GM12878 (cell line): ENCODE measurements at regions not wholly inside any gene's neighbourhood (a gene's known extent, or its start where the extent isn't known, plus 50 kb on each side); places are given as distances from the start of the nearest gene placed in this dataset.

Source experiments
- ATAC-seq: fragments of 200-7000 bp; cut with Tn5 transposase; 3 replicates; pipeline ENCODE4 v1.9.1; 2020; ENCODE audit warnings: mild to moderate bottlenecking, moderate library complexity
- BruUV-seq: library from RNA; stranded (reverse); fragments of 400-500 nt; replicated peaks from 2 replicates; lab custom pipeline; 2021; lab: Mats Ljungman, UMichigan
- CTCF ChIA-PET: fragments of 300-600 bp; sonication (Branson Sonifier 250); formaldehyde crosslinking; extraction: SDS; loops from one replicate; lab custom pipeline; 2021; ENCODE audit warnings: inconsistent platforms; lab: Yijun Ruan, JAX
- POLR2A ChIA-PET: fragments of 350-600 bp; formaldehyde crosslinking; extraction: SDS; loops from one replicate; lab custom pipeline; 2021; ENCODE audit warnings: inconsistent platforms; lab: Charles Lee
- RAD21 ChIA-PET: fragments of 300-600 bp; sonication (Branson Sonifier 250); formaldehyde crosslinking; loops from one replicate; lab custom pipeline; 2023; ENCODE audit warnings: antibody characterized with exemption; ENCODE audit not compliant: unreplicated experiment; lab: Charles Lee
- SMC1A ChIA-PET: fragments of 300-600 bp; sonication (Branson Sonifier 250); formaldehyde crosslinking; loops from one replicate; lab custom pipeline; 2023; ENCODE audit not compliant: unreplicated experiment, uncharacterized antibody; lab: Charles Lee
- DNase-seq: peaks from one replicate; pipeline ENCODE4 v3.0.0-alpha.2; 2011; ENCODE audit warnings: low read depth, low spot score
- FAIRE-seq: peaks from 3 replicates; lab custom pipeline; 2011; peaks lifted over from hg19 to GRCh38; lab: Jason Lieb, UNC
- H2AFZ ChIP-seq: 2 replicates; pipeline ENCODE4 v1.6.0; 2011; ENCODE audit warnings: low read depth, low read length, control low read depth; ENCODE audit not compliant: control insufficient read depth
- H3K27ac ChIP-seq: 2 replicates; pipeline ENCODE4 v1.5.1; 2011; ENCODE audit warnings: control low read depth; ENCODE audit not compliant: control insufficient read depth, insufficient read depth
- H3K27me3 ChIP-seq, 2 experiments: replicated peaks in 1 of 2; 2 replicates each; pipeline versions ENCODE4 v1.6.0 to v1.6.1; 2011; ENCODE audit warnings: low read length in 1 of 2; ENCODE audit not compliant: control insufficient read depth in 2 of 2, insufficient read depth in 2 of 2
- H3K36me3 ChIP-seq, 2 experiments: 2 replicates each; pipeline ENCODE4 v1.5.1; 2011; ENCODE audit warnings: low read length in 1 of 2; ENCODE audit not compliant: control insufficient read depth in 2 of 2, insufficient read depth in 2 of 2
- H3K4me1 ChIP-seq: 2 replicates; pipeline ENCODE4 v1.6.1; 2011; ENCODE audit warnings: mild to moderate bottlenecking, low read length, moderate library complexity, mixed read lengths; ENCODE audit not compliant: control insufficient read depth, insufficient read depth
- H3K4me2 ChIP-seq: 2 replicates; pipeline ENCODE4 v1.6.0; 2011; ENCODE audit warnings: control low read depth; ENCODE audit not compliant: control insufficient read depth, insufficient read depth
- H3K4me3 ChIP-seq: fragments of 200-600 bp; sonication (generic); 2 replicates; pipeline ENCODE4 v1.5.1; 2016
- H3K79me2 ChIP-seq: 2 replicates; pipeline ENCODE4 v1.6.0; 2011; ENCODE audit warnings: low read length; ENCODE audit not compliant: control insufficient read depth, insufficient read depth
- H3K9ac ChIP-seq: 2 replicates; pipeline ENCODE4 v1.8.0; 2011; ENCODE audit warnings: low read length, control low read depth, mixed read lengths; ENCODE audit not compliant: control insufficient read depth, insufficient read depth
- H3K9me3 ChIP-seq: replicated peaks from 3 replicates; pipeline ENCODE4 v1.5.1; 2011; ENCODE audit warnings: mild to moderate bottlenecking, low read length; ENCODE audit not compliant: control insufficient read depth, insufficient read depth
- H4K20me1 ChIP-seq: 2 replicates; pipeline ENCODE4 v1.6.0; 2011; ENCODE audit not compliant: control insufficient read depth, insufficient read depth
- MEF2A ChIP-seq: IDR thresholded peaks from 2 replicates; pipeline ENCODE4 v1.6.1; 2011; ENCODE audit warnings: low read depth, mild to moderate bottlenecking, low read length, moderate library complexity; ENCODE audit not compliant: insufficient read depth
- RBBP5 ChIP-seq: fragments of 200-600 bp; sonication (generic); conservative IDR thresholded peaks from 2 replicates; pipeline ENCODE4 v1.6.1; 2016
- SIX5 ChIP-seq: IDR thresholded peaks from 2 replicates; pipeline ENCODE4 v1.6.1; 2011; ENCODE audit warnings: mild to moderate bottlenecking, low read depth, low read length, moderate library complexity; ENCODE audit not compliant: severe bottlenecking
- WGBS: methylation state at CpG from one replicate; pipeline ENCODE4 v1.1.6; 2016; ENCODE audit warnings: low lambda C conversion rate; ENCODE audit not compliant: insufficient replicate concordance, insufficient coverage; ENCODE audit errors: missing lambda C conversion rate; 5-methylcytosine and 5-hydroxymethylcytosine counted together
- in situ Hi-C: fragments of 300-500 bp; cut with MboI; formaldehyde crosslinking; loops from 9 replicates; pipeline ENCODE4 v1.14.3; 2018; ENCODE audit warnings: mixed read lengths
- intact Hi-C: fragments of 100-400 bp; cut with micrococcal nuclease; formaldehyde crosslinking; loops from one replicate; pipeline ENCODE4 v1.14.2; 2022; ENCODE audit not compliant: unreplicated experiment
- TF ChIP-seq, protein P1 (sequence below): fragments of 150-350 bp; IDR thresholded peaks from 2 replicates; pipeline ENCODE4 v1.6.1; 2014; ENCODE audit warnings: mild to moderate bottlenecking, low read depth, low read length
- TF ChIP-seq, protein P2 (sequence below): fragments of 450-650 bp; IDR thresholded peaks from 2 replicates; pipeline ENCODE4 v1.6.1; 2018; ENCODE audit warnings: borderline replicate concordance, mild to moderate bottlenecking; ENCODE audit not compliant: partially characterized antibody

DNA sequence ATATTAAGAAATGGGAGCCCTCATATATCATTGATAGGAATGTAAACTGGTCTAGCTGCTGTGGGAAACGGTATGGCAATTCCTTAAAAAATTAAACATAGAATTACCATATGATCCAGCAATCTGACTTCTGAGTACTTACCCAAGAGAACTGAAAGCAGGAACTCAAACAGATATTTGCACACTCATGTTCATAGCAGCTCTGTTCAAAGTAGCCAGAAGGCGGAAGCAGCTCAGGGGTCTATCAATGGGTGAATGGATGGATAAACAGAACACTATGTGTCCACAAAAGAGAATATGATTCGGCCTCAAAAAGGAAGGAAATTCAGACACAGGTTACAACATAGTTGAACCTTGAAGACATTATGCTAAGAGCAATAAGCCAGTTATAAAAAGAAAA lies 135.7 kb upstream of the NDUFV2 start:
- Histone ChIP-seq H3K4me3 (no peak overlapping the region), H2AFZ (no peak overlapping the region), H3K9me3 (no peaks in the 10 kb centered on the region; the same call in 2 of the 3 replicates), H3K4me1 (no peaks in the 10 kb centered on the region; the same call in 1 of the 2 replicates)
- CTCF ChIA-PET: no interaction called here
- in situ Hi-C loops: loop anchor here (25.0 kb wide), 1 partner anchor 130 kb away; no protein-coding TSS in a partner anchor
- SMC1A ChIA-PET: interaction anchor here (1.3 kb wide), 1 partner anchor 10 kb away, joined by 3 read pairs; no protein-coding TSS in a partner anchor
- no peak for ATAC-seq
- POLR2A ChIA-PET: no interaction called here
- WGBS: 28% methylated on average over 3 of the region's 3 CpGs
- no peak for TF ChIP-seq RBBP5
- TF ChIP-seq, protein P1, sequence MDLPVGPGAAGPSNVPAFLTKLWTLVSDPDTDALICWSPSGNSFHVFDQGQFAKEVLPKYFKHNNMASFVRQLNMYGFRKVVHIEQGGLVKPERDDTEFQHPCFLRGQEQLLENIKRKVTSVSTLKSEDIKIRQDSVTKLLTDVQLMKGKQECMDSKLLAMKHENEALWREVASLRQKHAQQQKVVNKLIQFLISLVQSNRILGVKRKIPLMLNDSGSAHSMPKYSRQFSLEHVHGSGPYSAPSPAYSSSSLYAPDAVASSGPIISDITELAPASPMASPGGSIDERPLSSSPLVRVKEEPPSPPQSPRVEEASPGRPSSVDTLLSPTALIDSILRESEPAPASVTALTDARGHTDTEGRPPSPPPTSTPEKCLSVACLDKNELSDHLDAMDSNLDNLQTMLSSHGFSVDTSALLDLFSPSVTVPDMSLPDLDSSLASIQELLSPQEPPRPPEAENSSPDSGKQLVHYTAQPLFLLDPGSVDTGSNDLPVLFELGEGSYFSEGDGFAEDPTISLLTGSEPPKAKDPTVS: no peak
- no peak for TF ChIP-seq MEF2A
- no peak for TF ChIP-seq SIX5
- TF ChIP-seq, protein P2, sequence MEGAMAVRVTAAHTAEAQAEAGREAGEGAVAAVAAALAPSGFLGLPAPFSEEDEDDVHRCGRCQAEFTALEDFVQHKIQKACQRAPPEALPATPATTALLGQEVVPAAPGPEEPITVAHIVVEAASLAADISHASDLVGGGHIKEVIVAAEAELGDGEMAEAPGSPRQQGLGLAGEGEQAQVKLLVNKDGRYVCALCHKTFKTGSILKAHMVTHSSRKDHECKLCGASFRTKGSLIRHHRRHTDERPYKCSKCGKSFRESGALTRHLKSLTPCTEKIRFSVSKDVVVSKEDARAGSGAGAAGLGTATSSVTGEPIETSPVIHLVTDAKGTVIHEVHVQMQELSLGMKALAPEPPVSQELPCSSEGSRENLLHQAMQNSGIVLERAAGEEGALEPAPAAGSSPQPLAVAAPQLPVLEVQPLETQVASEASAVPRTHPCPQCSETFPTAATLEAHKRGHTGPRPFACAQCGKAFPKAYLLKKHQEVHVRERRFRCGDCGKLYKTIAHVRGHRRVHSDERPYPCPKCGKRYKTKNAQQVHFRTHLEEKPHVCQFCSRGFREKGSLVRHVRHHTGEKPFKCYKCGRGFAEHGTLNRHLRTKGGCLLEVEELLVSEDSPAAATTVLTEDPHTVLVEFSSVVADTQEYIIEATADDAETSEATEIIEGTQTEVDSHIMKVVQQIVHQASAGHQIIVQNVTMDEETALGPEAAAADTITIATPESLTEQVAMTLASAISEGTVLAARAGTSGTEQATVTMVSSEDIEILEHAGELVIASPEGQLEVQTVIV: no peak
- TF ChIP-seq, all 136 proteins: peak for 0
- no peak overlapping the region for H3K9ac ChIP-seq
- FAIRE-seq (no peak), DNase-seq (no peak)
- H3K27me3 ChIP-seq: no peaks in the 10 kb centered on the region; a peak in 1 of 4 replicates
- no peak overlapping the region for H3K27ac ChIP-seq
- H3K79me2 ChIP-seq: no peaks in the 10 kb centered on the region
- no TSS peak for BruUV-seq
- intact Hi-C loops: no loop called here
- H3K4me2 ChIP-seq: no peak overlapping the region
- RAD21 ChIA-PET: no interaction called here
- H3K36me3 ChIP-seq: no peaks in the 10 kb centered on the region
- H4K20me1 ChIP-seq: no peaks in the 10 kb centered on the region
